Progenitor cell of endocrine pancreas (in vitro differentiated cells): ENCODE measurements at regions not wholly inside any gene's neighbourhood (a gene's known extent, or its start where the extent isn't known, plus 50 kb on each side); places are given as distances from the start of the nearest gene placed in this dataset.
"Not testable (repeated sequence)": the region's sequence is repeated elsewhere in the genome, so short reads cannot be mapped to it uniquely, and the experiment has no call there.

Source experiments
- DNase-seq: peaks from one replicate; pipeline ENCODE4 v3.0.0; 2021; ENCODE audit warnings: low spot score; ENCODE audit not compliant: unreplicated experiment
- H3K27ac Mint-ChIP-seq: 2 replicates; pipeline ENCODE4 v1.8.0; 2021; ENCODE audit warnings: mild to moderate bottlenecking, moderate library complexity, mixed read lengths
- H3K27me3 Mint-ChIP-seq: 2 replicates; pipeline ENCODE4 v1.8.0; 2021; ENCODE audit warnings: mixed read lengths
- H3K36me3 Mint-ChIP-seq: 2 replicates; pipeline ENCODE4 v1.8.0; 2022; ENCODE audit warnings: mixed read lengths; ENCODE audit not compliant: insufficient read depth
- H3K4me1 Mint-ChIP-seq: 2 replicates; pipeline ENCODE4 v1.8.0; 2021; ENCODE audit warnings: low read depth, mixed read lengths
- H3K4me3 Mint-ChIP-seq: 2 replicates; pipeline ENCODE4 v1.8.0; 2021; ENCODE audit warnings: low read depth, mild to moderate bottlenecking, moderate library complexity, mixed read lengths
- H3K9me3 Mint-ChIP-seq: 2 replicates; pipeline ENCODE4 v1.8.0; 2021; ENCODE audit warnings: low read depth, mixed read lengths
- CTCF ChIP-seq: fragments of 200-600 bp; sonication (generic); IDR thresholded peaks from one replicate; pipeline ENCODE4 v1.5.0; 2021; ENCODE audit warnings: antibody characterized with exemption, mild to moderate bottlenecking; ENCODE audit not compliant: unreplicated experiment

GRCh38 chr18:4704781-4705180 lies 249.7 kb upstream of the DLGAP1 start:
- H3K27me3 Mint-ChIP-seq: no peaks in the 10 kb centered on the region
- H3K4me3 Mint-ChIP-seq: no peak overlapping the region
- no peaks in the 10 kb centered on the region for H3K9me3 Mint-ChIP-seq
- peaks cover 3% of the 10 kb centered on the region for H3K4me1 Mint-ChIP-seq
- peak overlapping the region; percentile 0 for H3K27ac Mint-ChIP-seq
- no peak for TF ChIP-seq CTCF
- no peaks in the 10 kb centered on the region for H3K36me3 Mint-ChIP-seq
- no peak for DNase-seq

GRCh38 chr18:4691836-4692235 lies 236.7 kb upstream of the DLGAP1 start:
- no peak for DNase-seq
- Mint-ChIP-seq H3K27ac (no peak overlapping the region), H3K27me3 (no peaks in the 10 kb centered on the region), H3K36me3 (no peaks in the 10 kb centered on the region), H3K9me3 (peaks cover 28% of the 10 kb centered on the region), H3K4me3 (no peak overlapping the region), H3K4me1 (no peaks in the 10 kb centered on the region)
- TF ChIP-seq CTCF: no peak

GRCh38 chr18:4678685-4679084 lies 223.6 kb upstream of the DLGAP1 start:
- not testable (repeated sequence) for H3K27me3 Mint-ChIP-seq, H3K36me3 Mint-ChIP-seq, H3K4me1 Mint-ChIP-seq, DNase-seq, H3K4me3 Mint-ChIP-seq, H3K27ac Mint-ChIP-seq
- peaks cover 11% of the 10 kb centered on the region for H3K9me3 Mint-ChIP-seq

GRCh38 chr18:4677006-4677405 lies 221.9 kb upstream of the DLGAP1 start:
- peaks cover 11% of the 10 kb centered on the region for H3K9me3 Mint-ChIP-seq
- TF ChIP-seq CTCF: no peak
- no peak overlapping the region for H3K27ac Mint-ChIP-seq
- no peak overlapping the region for H3K4me3 Mint-ChIP-seq
- no peaks in the 10 kb centered on the region for H3K36me3 Mint-ChIP-seq
- H3K27me3 Mint-ChIP-seq: no peaks in the 10 kb centered on the region
- no peaks in the 10 kb centered on the region for H3K4me1 Mint-ChIP-seq
- no peak for DNase-seq

GRCh38 chr18:4672162-4672561 lies 217.1 kb upstream of the DLGAP1 start:
- no peak overlapping the region for H3K27ac Mint-ChIP-seq
- no peaks in the 10 kb centered on the region for H3K27me3 Mint-ChIP-seq
- no peaks in the 10 kb centered on the region for H3K4me1 Mint-ChIP-seq
- H3K36me3 Mint-ChIP-seq: peaks cover 4% of the 10 kb centered on the region
- peaks cover 35% of the 10 kb centered on the region for H3K9me3 Mint-ChIP-seq
- DNase-seq: no peak
- no peak for TF ChIP-seq CTCF
- no peak overlapping the region for H3K4me3 Mint-ChIP-seq

- no peak for DNase-seq
- no peak overlapping the region for H3K4me3 Mint-ChIP-seq
- H3K4me1 Mint-ChIP-seq: no peaks in the 10 kb centered on the region
- TF ChIP-seq CTCF: no peak
- no peaks in the 10 kb centered on the region for H3K36me3 Mint-ChIP-seq
- H3K27ac Mint-ChIP-seq: no peak overlapping the region
- no peaks in the 10 kb centered on the region for H3K27me3 Mint-ChIP-seq
- peaks cover 13% of the 10 kb centered on the region for H3K9me3 Mint-ChIP-seq
These were observed 203.7 kb upstream of the DLGAP1 start for GRCh38 chr18:4658804-4659203.
